HEK293T (cell line): ENCODE measurements at regions not wholly inside any gene's neighbourhood (a gene's known extent, or its start where the extent isn't known, plus 50 kb on each side); places are given as distances from the start of the nearest gene placed in this dataset.

Source experiments
- ARNT ChIP-seq: fragments of 450-650 bp; IDR thresholded peaks from 2 replicates; pipeline ENCODE4 v1.6.1; 2017; ENCODE audit warnings: mild to moderate bottlenecking
- BHLHE40 ChIP-seq: fragments of 450-650 bp; IDR thresholded peaks from 2 replicates; pipeline ENCODE4 v1.6.1; 2016; ENCODE audit warnings: mild to moderate bottlenecking, moderate library complexity, borderline replicate concordance
- ELF4 ChIP-seq: fragments of 450-650 bp; IDR thresholded peaks from 2 replicates; pipeline ENCODE4 v1.6.1; 2017; ENCODE audit warnings: antibody characterized with exemption
- FOXA1 ChIP-seq: fragments of 450-650 bp; IDR thresholded peaks from 2 replicates; pipeline ENCODE4 v1.6.1; 2016; ENCODE audit warnings: mild to moderate bottlenecking
- FOXK2 ChIP-seq: fragments of 450-650 bp; IDR thresholded peaks from 2 replicates; pipeline ENCODE4 v1.6.1; 2016; ENCODE audit warnings: mild to moderate bottlenecking
- FOXM1 ChIP-seq: fragments of 450-650 bp; IDR thresholded peaks from 2 replicates; pipeline ENCODE4 v1.6.1; 2017; ENCODE audit warnings: mild to moderate bottlenecking, borderline replicate concordance
- HDGF ChIP-seq: fragments of 450-650 bp; IDR thresholded peaks from 2 replicates; pipeline ENCODE4 v1.6.1; 2017; ENCODE audit warnings: antibody characterized with exemption, borderline replicate concordance
- L3MBTL2 ChIP-seq: fragments of 450-650 bp; conservative IDR thresholded peaks from 2 replicates; pipeline ENCODE4 v1.6.1; 2016; ENCODE audit warnings: mild to moderate bottlenecking
- NFRKB ChIP-seq: fragments of 450-650 bp; IDR thresholded peaks from 2 replicates; pipeline ENCODE4 v1.6.1; 2016; ENCODE audit warnings: mild to moderate bottlenecking, moderate library complexity
- SP1 ChIP-seq: fragments of 450-650 bp; IDR thresholded peaks from 2 replicates; pipeline ENCODE4 v1.6.1; 2017
- SUZ12 ChIP-seq: fragments of 450-650 bp; IDR thresholded peaks from 2 replicates; pipeline ENCODE4 v1.6.1; 2016; ENCODE audit warnings: mild to moderate bottlenecking
- ZNF384 ChIP-seq: fragments of 450-650 bp; IDR thresholded peaks from 2 replicates; pipeline ENCODE4 v1.6.1; 2016
- TF ChIP-seq, protein P1 (sequence below): fragments of 450-650 bp; IDR thresholded peaks from 2 replicates; pipeline ENCODE4 v1.6.1; 2016

DNA sequence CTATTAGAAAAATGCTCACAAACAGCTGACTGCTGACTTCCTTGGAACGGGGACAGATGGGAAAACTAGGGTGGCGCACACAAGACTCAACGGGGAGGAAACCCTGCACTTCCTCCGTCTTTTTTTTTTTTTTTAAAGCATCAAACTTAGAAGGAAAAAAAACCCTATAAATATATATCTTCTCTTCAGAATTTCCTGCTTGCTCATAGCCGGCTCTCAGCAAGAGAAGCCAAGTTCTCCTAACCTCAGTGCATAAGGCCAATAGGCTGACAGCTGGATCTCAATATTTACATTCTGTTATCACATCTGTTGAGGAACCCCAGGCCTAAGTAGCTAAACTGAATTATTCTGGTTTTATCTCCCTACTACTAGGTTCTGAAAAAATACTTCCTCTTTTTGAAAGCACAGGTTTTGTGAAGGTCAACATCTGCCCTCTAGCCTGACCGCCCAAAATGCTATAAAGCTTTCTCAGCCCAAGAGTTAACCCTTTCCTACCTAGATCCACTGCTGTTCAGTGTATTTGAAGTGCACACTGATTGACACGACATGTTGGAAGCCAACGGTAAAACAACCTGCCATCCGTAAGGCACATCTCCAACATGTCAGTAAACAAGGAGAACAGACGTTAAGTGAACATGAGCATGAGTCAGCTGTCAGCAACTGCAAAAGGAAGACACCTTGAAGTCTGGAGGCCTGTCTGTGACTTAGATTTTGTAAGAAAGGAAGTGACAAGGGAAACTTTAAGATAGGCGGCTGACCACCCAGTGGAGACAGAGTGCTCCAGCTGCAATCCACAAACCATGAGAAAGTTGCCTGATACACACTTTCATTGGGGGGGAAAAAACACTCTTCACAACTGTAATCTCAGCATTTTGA lies 83.8 kb downstream of the EBLN1 start:
- TF ChIP-seq NFRKB (no peak), SUZ12 (no peak), ELF4 (no peak), BHLHE40 (no peak), FOXM1 (no peak), ZNF384 (no peak), L3MBTL2 (no peak), FOXA1 (no peak), HDGF (no peak), ARNT (no peak), SP1 (no peak), FOXK2 (no peak)
- TF ChIP-seq, protein P1, sequence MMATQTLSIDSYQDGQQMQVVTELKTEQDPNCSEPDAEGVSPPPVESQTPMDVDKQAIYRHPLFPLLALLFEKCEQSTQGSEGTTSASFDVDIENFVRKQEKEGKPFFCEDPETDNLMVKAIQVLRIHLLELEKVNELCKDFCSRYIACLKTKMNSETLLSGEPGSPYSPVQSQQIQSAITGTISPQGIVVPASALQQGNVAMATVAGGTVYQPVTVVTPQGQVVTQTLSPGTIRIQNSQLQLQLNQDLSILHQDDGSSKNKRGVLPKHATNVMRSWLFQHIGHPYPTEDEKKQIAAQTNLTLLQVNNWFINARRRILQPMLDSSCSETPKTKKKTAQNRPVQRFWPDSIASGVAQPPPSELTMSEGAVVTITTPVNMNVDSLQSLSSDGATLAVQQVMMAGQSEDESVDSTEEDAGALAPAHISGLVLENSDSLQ = no peak
